ENCODE measurements at regions not wholly inside any gene's neighbourhood (a gene's known extent, or its start where the extent isn't known, plus 50 kb on each side); places are given as distances from the start of the nearest gene placed in this dataset.

- DNase-seq (ENCODE audit: low read depth in 2 of 2): no peak
Observed at GRCh38 chr20:58565461-58566175, 50.4 kb upstream of the APCDD1L start.

All from fibroblast of skin of left quadriceps (primary cell).